HFF-Myc (cell line): ENCODE measurements at regions not wholly inside any gene's neighbourhood (a gene's known extent, or its start where the extent isn't known, plus 50 kb on each side); places are given as distances from the start of the nearest gene placed in this dataset.
"Not testable (repeated sequence)": the region's sequence is repeated elsewhere in the genome, so short reads cannot be mapped to it uniquely, and the experiment has no call there.

Experiments
- DNase-seq: peaks from one replicate; pipeline ENCODE4 v3.0.0-alpha.2; 2011; ENCODE audit warnings: low read depth; ENCODE audit errors: extremely low read depth
- H3K4me3 ChIP-seq: replicated peaks from 2 replicates; pipeline ENCODE4 v1.5.1; 2011; ENCODE audit warnings: low read depth, mild to moderate bottlenecking, control low read depth, low read length
- CTCF ChIP-seq: IDR thresholded peaks from 2 replicates; pipeline ENCODE4 v1.5.1; 2012; ENCODE audit warnings: mild to moderate bottlenecking, low read depth, low read length, control low read depth; ENCODE audit errors: missing control alignments

- DNase-seq, result no peak
- no peak for TF ChIP-seq CTCF
- no peak overlapping the region for H3K4me3 ChIP-seq
Measured at GRCh38 chr6:125611573-125612344, 137.7 kb upstream of the HEY2 start.

GRCh38 chr6:125612345-125612846 lies 137.0 kb upstream of the HEY2 start:
- no peak overlapping the region for H3K4me3 ChIP-seq
- no peak for DNase-seq
- TF ChIP-seq CTCF, result no peak

- TF ChIP-seq CTCF, result no peak
- H3K4me3 ChIP-seq, result no peak overlapping the region
- no peak for DNase-seq
Measured at GRCh38 chr6:125618629-125619028, 130.8 kb upstream of the HEY2 start.

GRCh38 chr6:125623085-125623484 lies 126.3 kb upstream of the HEY2 start:
- no peak for DNase-seq
- no peak overlapping the region for H3K4me3 ChIP-seq
- TF ChIP-seq CTCF, result no peak

GRCh38 chr6:125631165-125631564 lies 118.3 kb upstream of the HEY2 start:
- TF ChIP-seq CTCF, result no peak
- H3K4me3 ChIP-seq, result no peak overlapping the region
- DNase-seq, result no peak

- not testable (repeated sequence) for H3K4me3 ChIP-seq
Measured at GRCh38 chr6:125636011-125636410, 113.4 kb upstream of the HEY2 start.

GRCh38 chr6:125636671-125637070 lies 112.8 kb upstream of the HEY2 start:
- TF ChIP-seq CTCF, result no peak
- no peak overlapping the region for H3K4me3 ChIP-seq
- no peak for DNase-seq

More at GRCh38 chr6:125636011-125636410, 113.4 kb upstream of the HEY2 start:
- not testable (repeated sequence) for DNase-seq
